ENCODE measurements at regions not wholly inside any gene's neighbourhood (a gene's known extent, or its start where the extent isn't known, plus 50 kb on each side); places are given as distances from the start of the nearest gene placed in this dataset.

DNA sequence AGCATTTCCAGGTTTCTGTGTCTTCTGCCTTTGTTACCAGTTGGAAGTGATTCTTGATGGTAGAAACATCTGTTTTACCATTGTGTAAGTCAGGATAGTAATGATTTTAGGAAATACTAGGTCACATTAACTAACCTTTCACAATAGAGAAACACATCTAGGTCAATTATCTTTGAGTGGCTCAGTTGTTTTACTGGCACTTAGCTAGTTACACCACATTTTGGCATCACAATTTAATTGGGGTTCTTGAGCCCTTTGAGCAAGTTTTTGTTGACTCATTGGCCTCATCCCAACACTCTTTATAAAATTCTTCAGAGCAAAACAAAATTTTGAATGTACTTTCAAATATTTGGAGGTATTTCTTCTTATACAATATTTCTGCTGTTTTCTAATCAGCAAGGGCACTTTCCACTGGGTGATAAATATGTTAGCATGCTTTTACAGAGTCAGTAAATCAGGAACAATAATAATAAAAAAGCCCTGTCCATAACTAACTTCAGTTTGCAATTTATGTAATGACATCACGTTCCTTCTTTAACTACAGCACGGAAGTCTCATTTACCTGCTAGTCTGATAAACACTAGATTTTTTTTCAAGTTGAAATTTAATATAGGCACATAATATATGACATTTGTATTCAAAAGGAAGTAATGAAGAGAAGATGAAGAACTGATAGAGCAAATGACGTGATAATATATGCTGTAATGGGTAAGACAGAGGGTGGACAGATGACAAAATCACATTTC is 64.8 kb upstream of the GK2 start:
- TF ChIP-seq, protein P1, sequence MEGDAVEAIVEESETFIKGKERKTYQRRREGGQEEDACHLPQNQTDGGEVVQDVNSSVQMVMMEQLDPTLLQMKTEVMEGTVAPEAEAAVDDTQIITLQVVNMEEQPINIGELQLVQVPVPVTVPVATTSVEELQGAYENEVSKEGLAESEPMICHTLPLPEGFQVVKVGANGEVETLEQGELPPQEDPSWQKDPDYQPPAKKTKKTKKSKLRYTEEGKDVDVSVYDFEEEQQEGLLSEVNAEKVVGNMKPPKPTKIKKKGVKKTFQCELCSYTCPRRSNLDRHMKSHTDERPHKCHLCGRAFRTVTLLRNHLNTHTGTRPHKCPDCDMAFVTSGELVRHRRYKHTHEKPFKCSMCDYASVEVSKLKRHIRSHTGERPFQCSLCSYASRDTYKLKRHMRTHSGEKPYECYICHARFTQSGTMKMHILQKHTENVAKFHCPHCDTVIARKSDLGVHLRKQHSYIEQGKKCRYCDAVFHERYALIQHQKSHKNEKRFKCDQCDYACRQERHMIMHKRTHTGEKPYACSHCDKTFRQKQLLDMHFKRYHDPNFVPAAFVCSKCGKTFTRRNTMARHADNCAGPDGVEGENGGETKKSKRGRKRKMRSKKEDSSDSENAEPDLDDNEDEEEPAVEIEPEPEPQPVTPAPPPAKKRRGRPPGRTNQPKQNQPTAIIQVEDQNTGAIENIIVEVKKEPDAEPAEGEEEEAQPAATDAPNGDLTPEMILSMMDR (conservative IDR thresholded peaks at IDR 0.05; ENCODE audit: low read depth, low read length) = no peak
- H3K4me3 ChIP-seq (ENCODE audit: low read length) = no peak overlapping the region
- DNase-seq (ENCODE audit: low read depth) = no peak

DNA sequence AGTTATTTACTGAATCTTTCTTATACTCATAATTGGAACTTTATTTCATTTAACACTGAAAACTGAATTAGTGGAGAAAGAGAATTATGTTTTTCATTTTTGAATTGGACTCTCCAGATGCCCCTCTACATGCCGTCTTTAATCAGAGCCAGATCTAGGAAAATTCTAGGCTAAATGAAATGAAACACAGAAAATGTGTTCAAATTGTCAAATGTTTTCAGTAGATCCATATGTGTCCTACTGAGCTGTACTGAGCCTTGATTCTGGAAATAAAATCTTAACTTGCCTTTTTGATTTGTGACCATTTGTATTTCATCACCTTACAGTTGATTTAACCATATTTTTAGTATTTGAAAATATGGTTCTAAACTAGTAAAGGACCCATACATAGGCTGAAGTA is 64.0 kb upstream of the GK2 start:
- TF ChIP-seq, protein P1 (conservative IDR thresholded peaks at IDR 0.05; ENCODE audit: low read depth, low read length) = no peak
- no peak overlapping the region for H3K4me3 ChIP-seq (ENCODE audit: low read length)
- DNase-seq (ENCODE audit: low read depth) = no peak

DNA sequence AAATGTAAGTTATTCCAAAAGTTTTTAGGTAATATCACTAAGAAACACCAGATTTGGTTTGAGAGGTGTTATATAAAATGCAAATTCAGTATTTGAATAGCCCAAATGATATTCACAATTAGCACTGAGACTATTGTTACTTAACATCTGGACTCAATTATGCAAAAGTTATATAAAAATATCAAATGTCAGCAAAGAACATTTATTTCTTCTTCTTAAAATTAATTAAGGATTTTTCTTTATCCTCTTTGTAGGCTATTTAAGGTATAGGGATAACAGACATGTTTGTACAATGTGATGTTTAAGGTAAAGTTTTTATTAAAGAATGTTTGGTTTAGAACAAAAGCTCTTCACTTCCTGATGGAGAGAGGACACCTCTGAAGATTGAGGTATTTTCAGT is 63.3 kb upstream of the GK2 start:
- DNase-seq (ENCODE audit: low read depth) = no peak
- H3K4me3 ChIP-seq (ENCODE audit: low read length) = no peak overlapping the region
- TF ChIP-seq, protein P1 (conservative IDR thresholded peaks at IDR 0.05; ENCODE audit: low read depth, low read length) = no peak

DNA sequence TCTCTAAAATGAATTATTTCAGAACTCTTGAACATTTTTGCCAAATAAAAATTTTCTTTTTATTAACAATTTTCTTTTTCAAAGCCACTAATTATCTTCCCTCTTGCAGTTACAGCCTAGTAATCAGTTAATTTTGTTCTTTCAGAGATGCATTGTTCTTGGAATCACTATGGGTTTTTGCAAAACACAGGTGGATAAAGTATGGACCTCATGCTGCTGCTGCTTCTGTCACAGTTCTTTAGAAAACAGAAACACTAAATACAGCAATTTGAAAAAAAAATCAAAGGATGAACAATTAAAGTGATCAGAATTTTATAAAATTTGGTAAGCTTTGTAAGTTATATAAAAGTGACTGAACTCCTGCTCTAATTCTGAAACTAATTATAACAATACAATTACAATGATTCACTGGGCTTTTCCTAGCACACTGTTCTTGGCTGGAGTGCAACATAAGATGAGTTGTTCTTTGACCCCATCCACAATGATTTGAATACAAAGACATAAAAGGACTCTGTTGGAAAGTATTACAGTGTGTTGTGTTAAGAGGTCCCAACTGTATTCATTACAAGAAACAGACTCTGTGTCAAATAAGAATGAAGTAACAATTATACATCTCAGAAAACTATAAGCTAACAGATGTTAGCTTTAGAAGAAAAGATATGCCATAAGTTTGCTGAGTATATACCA is 59.4 kb upstream of the GK2 start:
- no peak overlapping the region for H3K4me3 ChIP-seq (ENCODE audit: low read length)
- TF ChIP-seq, protein P1 (conservative IDR thresholded peaks at IDR 0.05; ENCODE audit: low read depth, low read length) = no peak
- no peak for DNase-seq (ENCODE audit: low read depth)

DNA sequence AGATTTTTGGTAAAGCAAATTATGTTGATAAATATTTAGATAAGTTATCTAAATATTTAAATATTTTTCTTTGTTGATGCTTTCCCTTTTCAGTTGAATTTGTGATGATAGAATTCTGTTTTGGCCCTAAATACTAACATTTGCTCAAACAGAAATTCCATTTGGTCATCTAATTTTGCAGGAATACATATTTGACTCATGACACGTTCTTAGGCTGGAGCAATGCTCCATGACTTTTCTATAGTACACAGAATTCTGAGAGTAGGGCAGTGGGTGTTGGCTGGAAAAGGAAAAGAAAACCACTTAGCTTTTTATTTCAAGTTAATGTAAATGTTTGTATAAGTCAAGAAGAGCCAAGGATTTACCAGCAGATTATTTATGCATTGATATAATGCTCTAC is 58.6 kb upstream of the GK2 start:
- TF ChIP-seq, protein P1 (conservative IDR thresholded peaks at IDR 0.05; ENCODE audit: low read depth, low read length) = no peak
- H3K4me3 ChIP-seq (ENCODE audit: low read length) = no peak overlapping the region
- DNase-seq (ENCODE audit: low read depth) = no peak

All from retinal pigment epithelial cell (primary cell).